ENCODE measurements at regions not wholly inside any gene's neighbourhood (a gene's known extent, or its start where the extent isn't known, plus 50 kb on each side); places are given as distances from the start of the nearest gene placed in this dataset.

GRCh38 chr4:138452826-138453225 is 210.7 kb upstream of the SLC7A11 start:
- intact Hi-C loops (cut with DNase I; ENCODE audit: low total_unique reads) = loop anchor here (5.0 kb wide), 1 partner anchor 261 kb away; no protein-coding TSS in a partner anchor
- 94 to 100% methylated on average over 2 of the region's 2 CpGs for WGBS, 2 donors
- no peak overlapping the region for H3K4me3 ChIP-seq (ENCODE audit: low read depth, poor library complexity, severe bottlenecking)
- no peak for DNase-seq (ENCODE audit: low spot score in 2 of 2)
- TF ChIP-seq CTCF (IDR thresholded peaks at IDR 0.05) (no peak), POLR2A (IDR thresholded peaks at IDR 0.05) (no peak)

- 68 to 77% methylated on average over 1 of the region's 1 CpG for WGBS, 2 donors
- intact Hi-C loops (cut with DNase I; ENCODE audit: low total_unique reads) = loop anchor here (5.0 kb wide), 1 partner anchor 259 kb away; no protein-coding TSS in a partner anchor
- H3K4me3 ChIP-seq (ENCODE audit: low read depth, poor library complexity, severe bottlenecking) = no peak overlapping the region
- TF ChIP-seq CTCF (IDR thresholded peaks at IDR 0.05) (no peak), POLR2A (IDR thresholded peaks at IDR 0.05) (no peak)
- no peak for DNase-seq (ENCODE audit: low spot score in 2 of 2)
These were observed 209.1 kb upstream of the SLC7A11 start for GRCh38 chr4:138451276-138451663.

GRCh38 chr4:138450546-138451275 is 208.6 kb upstream of the SLC7A11 start:
- TF ChIP-seq CTCF (IDR thresholded peaks at IDR 0.05) = no peak
- no peak for TF ChIP-seq POLR2A (IDR thresholded peaks at IDR 0.05)
- DNase-seq (ENCODE audit: low spot score in 2 of 2) = no peak
- no peak overlapping the region for H3K4me3 ChIP-seq (ENCODE audit: low read depth, poor library complexity, severe bottlenecking)
- WGBS, 2 donors = 61 to 69% methylated on average over 3 of the region's 3 CpGs
- intact Hi-C loops (cut with DNase I; ENCODE audit: low total_unique reads) = loop anchor here (5.0 kb wide), 1 partner anchor 258 kb away; no protein-coding TSS in a partner anchor

- DNase-seq (ENCODE audit: low spot score in 2 of 2) = no peak
- intact Hi-C loops (cut with DNase I; ENCODE audit: low total_unique reads) = loop anchor here (5.0 kb wide), 1 partner anchor 258 kb away; no protein-coding TSS in a partner anchor
- H3K4me3 ChIP-seq (ENCODE audit: low read depth, poor library complexity, severe bottlenecking) = no peak overlapping the region
- WGBS, 2 donors = 27 to 49% methylated on average over 3 of the region's 3 CpGs
- TF ChIP-seq POLR2A (IDR thresholded peaks at IDR 0.05) (no peak), CTCF (IDR thresholded peaks at IDR 0.05) (no peak)
These were observed 207.8 kb upstream of the SLC7A11 start for GRCh38 chr4:138449938-138450337.

GRCh38 chr4:138448169-138448568 is 206.0 kb upstream of the SLC7A11 start:
- WGBS, 2 donors = 40 to 46% methylated on average over 1 of the region's 1 CpG
- H3K4me3 ChIP-seq (ENCODE audit: low read depth, poor library complexity, severe bottlenecking) = no peak overlapping the region
- no peak for DNase-seq (ENCODE audit: low spot score in 2 of 2)
- intact Hi-C loops (cut with DNase I; ENCODE audit: low total_unique reads) = no loop called here
- no peak for TF ChIP-seq POLR2A (IDR thresholded peaks at IDR 0.05)
- no peak for TF ChIP-seq CTCF (IDR thresholded peaks at IDR 0.05)

All from lower leg skin (tissue), 4 donors.